ENCODE measurements at regions not wholly inside any gene's neighbourhood (a gene's known extent, or its start where the extent isn't known, plus 50 kb on each side); places are given as distances from the start of the nearest gene placed in this dataset.

DNA sequence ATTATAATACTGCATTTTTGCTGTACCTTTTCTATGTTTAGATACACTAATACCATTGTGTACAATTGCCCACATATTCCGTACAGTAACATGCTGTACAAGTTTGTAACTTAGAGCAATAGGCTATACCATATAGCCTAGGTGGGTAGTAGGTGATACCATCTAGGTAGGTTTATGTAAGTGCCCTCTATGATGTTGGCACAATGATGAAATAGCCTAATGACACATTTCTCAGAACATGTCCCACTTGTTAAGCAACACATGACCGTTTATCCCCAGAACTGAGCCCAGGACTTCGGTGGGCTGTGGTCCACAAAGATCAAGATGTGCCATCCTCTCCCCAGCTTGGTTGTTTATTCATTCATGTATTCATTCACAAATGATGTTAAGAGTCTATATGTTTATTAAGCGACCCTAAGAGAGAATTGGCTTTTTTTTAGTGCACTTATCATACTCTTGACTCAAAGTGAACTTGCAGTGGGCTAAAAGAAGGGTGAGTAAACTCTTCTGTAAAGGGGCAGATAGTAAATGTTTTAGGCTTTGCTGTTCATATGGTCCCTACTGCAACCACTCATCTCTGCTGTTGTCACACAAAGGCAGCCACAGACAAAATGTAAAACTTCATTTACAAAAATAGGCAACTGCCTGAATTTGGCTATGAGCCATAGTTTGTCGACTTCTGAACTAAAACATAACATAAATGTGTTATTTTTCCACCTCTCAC is 110.8 kb downstream of the NDUFA12 start:
- DNase-seq (ENCODE audit: low spot score) (no peak), ATAC-seq (ENCODE audit: low read depth) (no peak)
- Histone ChIP-seq H3K9me3 (ENCODE audit: severe bottlenecking) (no peaks in the 10 kb centered on the region), H3K27me3 (ENCODE audit: insufficient read depth, poor library complexity, severe bottlenecking) (no peaks in the 10 kb centered on the region), H3K27ac (ENCODE audit: poor library complexity, severe bottlenecking) (no peak overlapping the region), H3K4me3 (ENCODE audit: severe bottlenecking) (no peak overlapping the region), H3K4me1 (ENCODE audit: insufficient read depth, poor library complexity, severe bottlenecking) (no peaks in the 10 kb centered on the region), H3K36me3 (ENCODE audit: low read depth) (no peaks in the 10 kb centered on the region)
- TF ChIP-seq, protein P1, sequence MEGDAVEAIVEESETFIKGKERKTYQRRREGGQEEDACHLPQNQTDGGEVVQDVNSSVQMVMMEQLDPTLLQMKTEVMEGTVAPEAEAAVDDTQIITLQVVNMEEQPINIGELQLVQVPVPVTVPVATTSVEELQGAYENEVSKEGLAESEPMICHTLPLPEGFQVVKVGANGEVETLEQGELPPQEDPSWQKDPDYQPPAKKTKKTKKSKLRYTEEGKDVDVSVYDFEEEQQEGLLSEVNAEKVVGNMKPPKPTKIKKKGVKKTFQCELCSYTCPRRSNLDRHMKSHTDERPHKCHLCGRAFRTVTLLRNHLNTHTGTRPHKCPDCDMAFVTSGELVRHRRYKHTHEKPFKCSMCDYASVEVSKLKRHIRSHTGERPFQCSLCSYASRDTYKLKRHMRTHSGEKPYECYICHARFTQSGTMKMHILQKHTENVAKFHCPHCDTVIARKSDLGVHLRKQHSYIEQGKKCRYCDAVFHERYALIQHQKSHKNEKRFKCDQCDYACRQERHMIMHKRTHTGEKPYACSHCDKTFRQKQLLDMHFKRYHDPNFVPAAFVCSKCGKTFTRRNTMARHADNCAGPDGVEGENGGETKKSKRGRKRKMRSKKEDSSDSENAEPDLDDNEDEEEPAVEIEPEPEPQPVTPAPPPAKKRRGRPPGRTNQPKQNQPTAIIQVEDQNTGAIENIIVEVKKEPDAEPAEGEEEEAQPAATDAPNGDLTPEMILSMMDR (IDR thresholded peaks at IDR 0.05; ENCODE audit: poor library complexity, severe bottlenecking) = no peak

DNA sequence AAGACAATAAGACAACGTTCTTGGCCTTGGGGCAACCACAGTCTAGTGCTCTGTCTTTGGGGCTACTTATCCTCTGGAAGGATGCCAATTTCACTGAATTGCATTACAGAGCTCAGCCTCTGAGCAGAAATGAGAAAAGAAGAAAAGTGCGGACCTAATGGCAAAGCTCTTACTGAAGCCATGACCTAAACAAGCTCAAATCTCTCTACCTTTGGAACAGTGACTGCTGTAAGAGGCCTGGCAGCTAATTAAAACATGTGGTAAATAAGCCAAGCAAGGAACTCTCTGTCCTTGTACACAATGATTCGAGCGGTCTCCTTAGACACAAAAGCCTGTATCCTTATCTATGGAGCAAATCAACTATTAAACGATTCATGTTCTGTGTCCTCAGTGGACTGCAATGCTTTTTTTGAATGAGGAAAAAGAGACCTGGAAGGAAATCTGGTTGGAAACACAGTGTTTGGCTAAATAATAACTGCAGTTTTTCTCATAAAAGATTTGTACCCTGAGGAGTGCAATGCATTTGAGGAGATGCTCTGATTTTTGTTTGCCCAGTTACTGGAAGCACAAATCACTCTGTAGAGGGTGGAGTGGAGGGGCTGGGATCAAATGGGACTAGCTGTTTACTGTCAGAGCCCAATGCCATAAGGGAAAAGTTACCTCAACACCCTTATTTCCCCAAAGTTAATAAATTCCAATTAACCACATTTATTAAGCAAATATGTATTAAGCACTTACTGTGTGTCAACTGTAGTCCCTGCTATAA is 113.9 kb downstream of the NDUFA12 start:
- Histone ChIP-seq H3K4me3 (ENCODE audit: severe bottlenecking) (no peak overlapping the region), H3K9me3 (ENCODE audit: severe bottlenecking) (no peaks in the 10 kb centered on the region), H3K36me3 (ENCODE audit: low read depth) (no peaks in the 10 kb centered on the region), H3K27me3 (ENCODE audit: insufficient read depth, poor library complexity, severe bottlenecking) (no peaks in the 10 kb centered on the region), H3K27ac (ENCODE audit: poor library complexity, severe bottlenecking) (no peak overlapping the region), H3K4me1 (ENCODE audit: insufficient read depth, poor library complexity, severe bottlenecking) (no peaks in the 10 kb centered on the region)
- DNase-seq (ENCODE audit: low spot score) (no peak), ATAC-seq (ENCODE audit: low read depth) (no peak)
- TF ChIP-seq, protein P1 (IDR thresholded peaks at IDR 0.05; ENCODE audit: poor library complexity, severe bottlenecking) = no peak

DNA sequence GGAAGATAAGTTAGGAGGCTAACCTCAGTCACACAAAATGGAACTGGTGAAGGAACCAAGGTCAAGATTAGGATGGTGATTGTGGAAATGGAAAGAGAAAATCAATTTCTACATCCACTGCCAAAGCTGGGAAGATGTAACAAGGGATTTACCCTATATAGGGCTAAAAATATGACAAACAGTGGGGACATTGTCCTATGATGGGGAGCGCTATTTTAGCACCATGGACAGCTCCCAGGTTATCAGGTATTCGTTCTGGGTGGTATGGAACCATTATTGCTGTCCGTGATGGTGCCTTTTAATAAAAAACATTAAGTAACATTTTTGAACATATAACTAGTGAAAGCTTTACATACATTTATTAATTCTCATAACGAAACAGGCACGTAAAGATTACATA is 124.0 kb downstream of the NDUFA12 start:
- no peaks in the 10 kb centered on the region for H3K4me1 ChIP-seq (ENCODE audit: insufficient read depth, poor library complexity, severe bottlenecking)
- no peak for ATAC-seq (ENCODE audit: low read depth)
- TF ChIP-seq, protein P1 (IDR thresholded peaks at IDR 0.05; ENCODE audit: poor library complexity, severe bottlenecking) = no peak
- H3K9me3 ChIP-seq (ENCODE audit: severe bottlenecking) = no peaks in the 10 kb centered on the region
- no peak overlapping the region for H3K4me3 ChIP-seq (ENCODE audit: severe bottlenecking)
- no peak for DNase-seq (ENCODE audit: low spot score)
- no peaks in the 10 kb centered on the region for H3K36me3 ChIP-seq (ENCODE audit: low read depth)
- no peak overlapping the region for H3K27ac ChIP-seq (ENCODE audit: poor library complexity, severe bottlenecking)
- peaks cover 17% of the 10 kb centered on the region for H3K27me3 ChIP-seq (ENCODE audit: insufficient read depth, poor library complexity, severe bottlenecking)

DNA sequence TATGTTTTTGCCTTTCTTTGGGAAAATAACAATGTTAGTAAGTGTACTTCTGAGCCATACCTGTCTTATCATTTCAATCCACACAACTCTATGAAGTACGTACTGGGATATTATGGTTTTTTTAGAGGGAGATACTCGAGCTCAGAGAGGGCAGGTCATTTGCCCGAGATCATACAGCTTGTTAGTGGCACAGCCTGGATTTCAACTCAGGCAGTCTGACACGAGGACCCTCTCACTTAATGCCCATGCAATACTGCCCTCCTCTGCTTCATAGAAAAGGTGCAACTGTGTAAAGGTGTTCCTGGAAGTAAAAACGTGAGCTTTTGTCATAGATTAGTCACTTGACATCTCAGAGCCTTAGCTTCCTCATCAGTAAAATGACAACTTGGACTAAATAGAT is 128.0 kb downstream of the NDUFA12 start:
- no peak for DNase-seq (ENCODE audit: low spot score)
- no peak overlapping the region for H3K4me3 ChIP-seq (ENCODE audit: severe bottlenecking)
- peaks cover 53% of the 10 kb centered on the region for H3K27me3 ChIP-seq (ENCODE audit: insufficient read depth, poor library complexity, severe bottlenecking)
- TF ChIP-seq, protein P1 (IDR thresholded peaks at IDR 0.05; ENCODE audit: poor library complexity, severe bottlenecking) = peak; percentile 47
- H3K9me3 ChIP-seq (ENCODE audit: severe bottlenecking) = no peaks in the 10 kb centered on the region
- no peak overlapping the region for H3K27ac ChIP-seq (ENCODE audit: poor library complexity, severe bottlenecking)
- ATAC-seq (ENCODE audit: low read depth) = peak; percentile 53; the same call in 2 of the 3 replicates
- H3K36me3 ChIP-seq (ENCODE audit: low read depth) = no peaks in the 10 kb centered on the region
- no peaks in the 10 kb centered on the region for H3K4me1 ChIP-seq (ENCODE audit: insufficient read depth, poor library complexity, severe bottlenecking)

Data from RWPE2 (cell line).